GM12875 (cell line): ENCODE measurements at regions not wholly inside any gene's neighbourhood (a gene's known extent, or its start where the extent isn't known, plus 50 kb on each side); places are given as distances from the start of the nearest gene placed in this dataset.

Source experiments
- H3K4me3 ChIP-seq: one replicate; pipeline ENCODE4 v1.5.1; 2011; ENCODE audit warnings: low read depth, low read length, control low read depth
- CTCF ChIP-seq: IDR thresholded peaks from 2 replicates; pipeline ENCODE4 v1.5.1; 2011; ENCODE audit warnings: low read depth, mild to moderate bottlenecking, control low read depth, inconsistent platforms, low read length, moderate library complexity, borderline replicate concordance; ENCODE audit not compliant: insufficient read depth

- TF ChIP-seq CTCF, result no peak
- no peak overlapping the region for H3K4me3 ChIP-seq
Observed at GRCh38 chr9:109709866-109710265, 70.1 kb upstream of the PALM2AKAP2 start.

- H3K4me3 ChIP-seq, result no peak overlapping the region
- TF ChIP-seq CTCF, result no peak
Observed at GRCh38 chr9:109710830-109711229, 69.2 kb upstream of the PALM2AKAP2 start.

GRCh38 chr9:109715344-109715743 lies 64.7 kb upstream of the PALM2AKAP2 start:
- H3K4me3 ChIP-seq, result no peak overlapping the region
- no peak for TF ChIP-seq CTCF

- TF ChIP-seq CTCF, result no peak
- H3K4me3 ChIP-seq, result no peak overlapping the region
Observed at GRCh38 chr9:109716631-109717030, 63.4 kb upstream of the PALM2AKAP2 start.

GRCh38 chr9:109717342-109717741 lies 62.7 kb upstream of the PALM2AKAP2 start:
- no peak for TF ChIP-seq CTCF

GRCh38 chr9:109718861-109719260 lies 61.1 kb upstream of the PALM2AKAP2 start:
- H3K4me3 ChIP-seq, result no peak overlapping the region
- TF ChIP-seq CTCF, result no peak

More at GRCh38 chr9:109717342-109717741, 62.7 kb upstream of the PALM2AKAP2 start:
- no peak overlapping the region for H3K4me3 ChIP-seq

GRCh38 chr9:109721001-109721400 lies 59.0 kb upstream of the PALM2AKAP2 start:
- TF ChIP-seq CTCF, result no peak
- H3K4me3 ChIP-seq, result no peak overlapping the region
